Stimulated activated naive CD8-positive, alpha-beta T cell treated with anti-CD3 and anti-CD28 coated beads, Interleukin-15, Interleukin-2, amounts not matched to agents 100 ng/mL and 50 ng/mL, for 24 hours (primary cell): ENCODE measurements at regions not wholly inside any gene's neighbourhood (a gene's known extent, or its start where the extent isn't known, plus 50 kb on each side); places are given as distances from the start of the nearest gene placed in this dataset.

ENCODE experiments used
- H3K27ac Mint-ChIP-seq: one replicate; pipeline ENCODE4 v1.8.0; 2021; ENCODE audit warnings: mild to moderate bottlenecking, mixed read lengths
- H3K27me3 Mint-ChIP-seq: one replicate; pipeline ENCODE4 v1.8.0; 2021; ENCODE audit warnings: mixed read lengths
- H3K36me3 Mint-ChIP-seq: one replicate; pipeline ENCODE4 v1.8.0; 2021; ENCODE audit warnings: low read depth, mixed read lengths
- H3K4me1 Mint-ChIP-seq: one replicate; pipeline ENCODE4 v1.8.0; 2021; ENCODE audit warnings: low read depth, mixed read lengths
- H3K4me3 Mint-ChIP-seq: one replicate; pipeline ENCODE4 v1.8.0; 2021; ENCODE audit warnings: mild to moderate bottlenecking, mixed read lengths
- H3K9me3 Mint-ChIP-seq: one replicate; pipeline ENCODE4 v1.8.0; 2021; ENCODE audit warnings: mixed read lengths

GRCh38 chr15:56817321-56818080 is 84.2 kb upstream of the ZNF280D start:
- Mint-ChIP-seq H3K4me1 (no peaks in the 10 kb centered on the region), H3K9me3 (no peaks in the 10 kb centered on the region), H3K27ac (no peak overlapping the region), H3K27me3 (no peaks in the 10 kb centered on the region), H3K36me3 (no peaks in the 10 kb centered on the region), H3K4me3 (no peak overlapping the region)

GRCh38 chr15:56816781-56817180 is 83.5 kb upstream of the ZNF280D start:
- no peak overlapping the region for H3K4me3 Mint-ChIP-seq
- no peaks in the 10 kb centered on the region for H3K27me3 Mint-ChIP-seq
- H3K27ac Mint-ChIP-seq: no peak overlapping the region
- H3K4me1 Mint-ChIP-seq: no peaks in the 10 kb centered on the region
- H3K36me3 Mint-ChIP-seq: no peaks in the 10 kb centered on the region
- no peaks in the 10 kb centered on the region for H3K9me3 Mint-ChIP-seq

- H3K27me3 Mint-ChIP-seq: no peaks in the 10 kb centered on the region
- H3K4me3 Mint-ChIP-seq: no peak overlapping the region
- peaks cover 3% of the 10 kb centered on the region for H3K9me3 Mint-ChIP-seq
- H3K4me1 Mint-ChIP-seq: no peaks in the 10 kb centered on the region
- no peaks in the 10 kb centered on the region for H3K36me3 Mint-ChIP-seq
- H3K27ac Mint-ChIP-seq: no peak overlapping the region
Measured at GRCh38 chr15:56815247-56815646, 81.9 kb upstream of the ZNF280D start.

- Mint-ChIP-seq H3K4me3 (no peak overlapping the region), H3K36me3 (no peaks in the 10 kb centered on the region), H3K27me3 (no peaks in the 10 kb centered on the region), H3K4me1 (no peaks in the 10 kb centered on the region), H3K27ac (no peak overlapping the region), H3K9me3 (peaks cover 7% of the 10 kb centered on the region)
Measured at GRCh38 chr15:56814429-56814828, 81.1 kb upstream of the ZNF280D start.

- no peak overlapping the region for H3K4me3 Mint-ChIP-seq
- H3K36me3 Mint-ChIP-seq: no peaks in the 10 kb centered on the region
- H3K4me1 Mint-ChIP-seq: no peaks in the 10 kb centered on the region
- H3K9me3 Mint-ChIP-seq: peaks cover 10% of the 10 kb centered on the region
- no peak overlapping the region for H3K27ac Mint-ChIP-seq
- no peaks in the 10 kb centered on the region for H3K27me3 Mint-ChIP-seq
Measured at GRCh38 chr15:56813995-56814394, 80.7 kb upstream of the ZNF280D start.

GRCh38 chr15:56812961-56813360 is 79.7 kb upstream of the ZNF280D start:
- Mint-ChIP-seq H3K36me3 (peaks cover 4% of the 10 kb centered on the region), H3K4me3 (no peak overlapping the region), H3K9me3 (peaks cover 21% of the 10 kb centered on the region), H3K27ac (no peak overlapping the region), H3K4me1 (no peaks in the 10 kb centered on the region), H3K27me3 (no peaks in the 10 kb centered on the region)

- Mint-ChIP-seq H3K27me3 (no peaks in the 10 kb centered on the region), H3K4me1 (no peaks in the 10 kb centered on the region), H3K4me3 (no peak overlapping the region), H3K9me3 (peaks cover 25% of the 10 kb centered on the region), H3K36me3 (peaks cover 5% of the 10 kb centered on the region), H3K27ac (no peak overlapping the region)
Measured at GRCh38 chr15:56812221-56812620, 78.9 kb upstream of the ZNF280D start.

GRCh38 chr15:56811586-56811985 is 78.3 kb upstream of the ZNF280D start:
- Mint-ChIP-seq H3K27me3 (no peaks in the 10 kb centered on the region), H3K4me3 (no peak overlapping the region), H3K4me1 (no peaks in the 10 kb centered on the region), H3K36me3 (peaks cover 5% of the 10 kb centered on the region), H3K9me3 (peaks cover 25% of the 10 kb centered on the region), H3K27ac (no peak overlapping the region)

- no peak overlapping the region for H3K27ac Mint-ChIP-seq
- no peaks in the 10 kb centered on the region for H3K27me3 Mint-ChIP-seq
- no peak overlapping the region for H3K4me3 Mint-ChIP-seq
- peaks cover 25% of the 10 kb centered on the region for H3K9me3 Mint-ChIP-seq
- peaks cover 7% of the 10 kb centered on the region for H3K4me1 Mint-ChIP-seq
- H3K36me3 Mint-ChIP-seq: peaks cover 5% of the 10 kb centered on the region
Measured at GRCh38 chr15:56808160-56808559, 74.9 kb upstream of the ZNF280D start.

- peaks cover 25% of the 10 kb centered on the region for H3K9me3 Mint-ChIP-seq
- peaks cover 5% of the 10 kb centered on the region for H3K36me3 Mint-ChIP-seq
- no peak overlapping the region for H3K4me3 Mint-ChIP-seq
- H3K27ac Mint-ChIP-seq: no peak overlapping the region
- peaks cover 7% of the 10 kb centered on the region for H3K4me1 Mint-ChIP-seq
- H3K27me3 Mint-ChIP-seq: peaks cover 3% of the 10 kb centered on the region
Measured at GRCh38 chr15:56806148-56806536, 72.8 kb upstream of the ZNF280D start.

- no peak overlapping the region for H3K27ac Mint-ChIP-seq
- no peak overlapping the region for H3K4me3 Mint-ChIP-seq
- H3K4me1 Mint-ChIP-seq: peaks cover 7% of the 10 kb centered on the region
- peaks cover 5% of the 10 kb centered on the region for H3K36me3 Mint-ChIP-seq
- peaks cover 22% of the 10 kb centered on the region for H3K9me3 Mint-ChIP-seq
- H3K27me3 Mint-ChIP-seq: peaks cover 3% of the 10 kb centered on the region
Measured at GRCh38 chr15:56805466-56806147, 72.3 kb upstream of the ZNF280D start.

GRCh38 chr15:56804938-56805337 is 71.6 kb upstream of the ZNF280D start:
- peaks cover 5% of the 10 kb centered on the region for H3K36me3 Mint-ChIP-seq
- H3K4me1 Mint-ChIP-seq: peaks cover 7% of the 10 kb centered on the region
- H3K4me3 Mint-ChIP-seq: no peak overlapping the region
- H3K9me3 Mint-ChIP-seq: peaks cover 19% of the 10 kb centered on the region
- H3K27me3 Mint-ChIP-seq: peaks cover 3% of the 10 kb centered on the region
- no peak overlapping the region for H3K27ac Mint-ChIP-seq

GRCh38 chr15:56804279-56804678 is 71.0 kb upstream of the ZNF280D start:
- peaks cover 17% of the 10 kb centered on the region for H3K9me3 Mint-ChIP-seq
- H3K4me3 Mint-ChIP-seq: no peak overlapping the region
- peaks cover 3% of the 10 kb centered on the region for H3K27me3 Mint-ChIP-seq

GRCh38 chr15:56802161-56802560 is 68.9 kb upstream of the ZNF280D start:
- H3K9me3 Mint-ChIP-seq: no peaks in the 10 kb centered on the region
- H3K36me3 Mint-ChIP-seq: no peaks in the 10 kb centered on the region
- peaks cover 3% of the 10 kb centered on the region for H3K27me3 Mint-ChIP-seq
- peaks cover 12% of the 10 kb centered on the region for H3K4me1 Mint-ChIP-seq
- H3K4me3 Mint-ChIP-seq: no peak overlapping the region
- no peak overlapping the region for H3K27ac Mint-ChIP-seq

More at GRCh38 chr15:56804279-56804678, 71.0 kb upstream of the ZNF280D start:
- Mint-ChIP-seq H3K36me3 (peaks cover 5% of the 10 kb centered on the region), H3K4me1 (peaks cover 7% of the 10 kb centered on the region), H3K27ac (no peak overlapping the region)

GRCh38 chr15:56798639-56799038 is 65.3 kb upstream of the ZNF280D start:
- Mint-ChIP-seq H3K4me1 (peaks cover 5% of the 10 kb centered on the region), H3K4me3 (no peak overlapping the region), H3K27me3 (peaks cover 3% of the 10 kb centered on the region), H3K9me3 (peaks cover 5% of the 10 kb centered on the region), H3K27ac (peak overlapping the region; percentile 11), H3K36me3 (no peaks in the 10 kb centered on the region)
